ENCODE measurements at regions not wholly inside any gene's neighbourhood (a gene's known extent, or its start where the extent isn't known, plus 50 kb on each side); places are given as distances from the start of the nearest gene placed in this dataset.

- TF ChIP-seq CTCF (conservative IDR thresholded peaks at IDR 0.05; ENCODE audit: low read depth, low read length) (no peak), EZH2 (IDR thresholded peaks at IDR 0.05; ENCODE audit: low read length, unreplicated experiment) (no peak)
These were observed 437.7 kb downstream of the OMA1 start for GRCh38 chr1:58108783-58109182.

All from PC-3 (cell line).